ENCODE measurements at regions not wholly inside any gene's neighbourhood (a gene's known extent, or its start where the extent isn't known, plus 50 kb on each side); places are given as distances from the start of the nearest gene placed in this dataset.

DNA sequence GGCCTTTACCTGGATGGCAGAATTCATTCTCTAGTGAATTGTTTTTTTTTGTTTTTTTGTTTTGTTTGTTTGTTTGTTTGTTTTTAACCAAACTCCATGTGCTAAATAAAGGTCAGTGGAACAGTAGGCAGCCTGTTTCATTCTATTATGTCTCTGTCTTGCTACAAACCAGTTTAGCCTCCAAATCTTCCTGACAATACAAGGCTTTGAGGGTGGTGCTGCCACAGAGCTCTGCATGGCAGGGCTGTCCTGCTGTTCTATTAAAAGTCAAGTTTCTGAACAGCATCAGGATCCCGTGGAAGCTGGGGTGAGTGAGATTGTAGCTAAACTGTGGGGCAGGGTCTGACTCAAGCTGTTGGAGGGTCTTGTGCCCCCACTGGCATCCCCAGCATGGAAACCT lies 144.1 kb upstream of the MAST4 start:
- intact Hi-C loops (cut with DNase I), result no loop called here

DNA sequence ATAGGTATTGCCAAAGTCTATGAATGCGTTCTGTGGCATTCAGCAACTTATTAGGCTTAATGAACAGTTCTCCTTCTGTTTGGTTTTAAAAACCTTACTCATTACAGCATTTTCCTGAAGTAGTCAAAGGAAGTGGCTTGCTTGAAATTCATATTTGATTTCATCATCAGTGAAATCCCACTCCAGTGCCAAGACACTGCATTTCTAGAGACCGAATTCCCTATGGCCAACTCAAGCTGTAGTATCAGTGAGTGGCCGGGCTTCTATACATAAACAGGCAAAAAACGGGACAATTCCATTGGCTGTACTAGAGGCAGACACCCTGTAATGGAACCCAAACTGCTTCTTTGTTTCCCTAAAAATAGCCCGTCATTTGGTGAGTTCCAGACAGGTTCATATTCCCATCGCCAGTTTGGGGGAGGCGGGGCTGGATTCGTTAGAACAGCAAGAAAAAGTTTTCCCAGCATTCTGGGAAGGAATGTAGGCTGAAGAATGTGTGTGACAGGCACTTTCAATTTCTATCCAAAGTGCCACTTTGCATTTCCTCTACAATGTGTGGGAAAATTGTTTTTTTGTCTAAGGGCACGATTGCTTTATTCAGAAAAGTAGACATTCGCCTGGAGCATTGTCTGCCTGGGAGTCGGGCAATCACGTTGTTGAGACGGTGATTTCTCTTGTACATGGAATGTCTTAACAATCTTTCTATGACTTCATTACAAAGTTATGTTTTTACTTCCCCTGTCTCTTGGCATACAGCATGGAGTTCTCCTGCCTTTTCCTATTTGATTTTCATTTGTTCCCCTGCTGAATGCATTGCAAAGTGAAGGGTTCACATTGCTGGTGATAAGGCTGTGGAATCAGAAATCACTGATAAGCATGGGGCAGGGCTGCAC lies 141.8 kb upstream of the MAST4 start:
- Histone ChIP-seq H3K27me3 (no peaks in the 10 kb centered on the region), H3K4me1 (no peaks in the 10 kb centered on the region), H3K27ac (no peak overlapping the region), H3K36me3 (no peaks in the 10 kb centered on the region), H3K4me3 (no peak overlapping the region), H3K9me3 (no peaks in the 10 kb centered on the region)
- intact Hi-C loops (cut with DNase I), result no loop called here
- no peak for DNase-seq
- no peak for ATAC-seq
- 57% methylated on average over 13 of the region's 13 CpGs for WGBS (ENCODE audit: insufficient coverage, low coverage, low lambda C conversion rate, missing lambda C conversion rate)
- TF ChIP-seq, protein P1, sequence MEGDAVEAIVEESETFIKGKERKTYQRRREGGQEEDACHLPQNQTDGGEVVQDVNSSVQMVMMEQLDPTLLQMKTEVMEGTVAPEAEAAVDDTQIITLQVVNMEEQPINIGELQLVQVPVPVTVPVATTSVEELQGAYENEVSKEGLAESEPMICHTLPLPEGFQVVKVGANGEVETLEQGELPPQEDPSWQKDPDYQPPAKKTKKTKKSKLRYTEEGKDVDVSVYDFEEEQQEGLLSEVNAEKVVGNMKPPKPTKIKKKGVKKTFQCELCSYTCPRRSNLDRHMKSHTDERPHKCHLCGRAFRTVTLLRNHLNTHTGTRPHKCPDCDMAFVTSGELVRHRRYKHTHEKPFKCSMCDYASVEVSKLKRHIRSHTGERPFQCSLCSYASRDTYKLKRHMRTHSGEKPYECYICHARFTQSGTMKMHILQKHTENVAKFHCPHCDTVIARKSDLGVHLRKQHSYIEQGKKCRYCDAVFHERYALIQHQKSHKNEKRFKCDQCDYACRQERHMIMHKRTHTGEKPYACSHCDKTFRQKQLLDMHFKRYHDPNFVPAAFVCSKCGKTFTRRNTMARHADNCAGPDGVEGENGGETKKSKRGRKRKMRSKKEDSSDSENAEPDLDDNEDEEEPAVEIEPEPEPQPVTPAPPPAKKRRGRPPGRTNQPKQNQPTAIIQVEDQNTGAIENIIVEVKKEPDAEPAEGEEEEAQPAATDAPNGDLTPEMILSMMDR (IDR thresholded peaks at IDR 0.05), result no peak
- no peak for TF ChIP-seq POLR2A (IDR thresholded peaks at IDR 0.05)

More for the DNA sequence above, 144.1 kb upstream of the MAST4 start:
- Histone ChIP-seq H3K36me3 (no peaks in the 10 kb centered on the region), H3K27me3 (no peaks in the 10 kb centered on the region), H3K27ac (no peak overlapping the region), H3K4me3 (no peak overlapping the region), H3K9me3 (no peaks in the 10 kb centered on the region), H3K4me1 (no peaks in the 10 kb centered on the region)
- TF ChIP-seq POLR2A (IDR thresholded peaks at IDR 0.05), result no peak
- TF ChIP-seq, protein P1 (IDR thresholded peaks at IDR 0.05), result no peak
- DNase-seq (no peak), ATAC-seq (no peak)
- 63% methylated on average over 1 of the region's 1 CpG for WGBS (ENCODE audit: insufficient coverage, low coverage, low lambda C conversion rate, missing lambda C conversion rate)

DNA sequence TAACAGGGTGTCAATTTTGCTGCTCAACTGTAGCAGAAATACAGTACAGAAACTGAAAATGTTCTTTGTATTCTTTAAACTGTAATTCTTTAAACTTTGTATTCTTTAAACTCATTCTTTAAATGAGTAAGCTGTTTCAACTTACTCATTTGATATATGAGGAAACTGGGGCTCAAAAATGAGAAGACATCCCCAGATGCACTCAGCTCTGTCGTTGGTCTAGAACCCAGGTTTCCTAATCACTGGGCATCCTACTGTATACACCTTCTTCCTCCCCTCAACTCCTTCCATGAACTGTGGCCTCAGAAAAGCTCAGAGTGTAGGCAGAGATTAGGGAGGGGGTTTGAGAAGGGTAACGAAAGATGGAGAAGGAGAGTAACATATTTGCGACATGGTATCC lies 136.5 kb upstream of the MAST4 start:
- Histone ChIP-seq H3K4me1 (no peaks in the 10 kb centered on the region), H3K9me3 (no peaks in the 10 kb centered on the region), H3K36me3 (no peaks in the 10 kb centered on the region), H3K4me3 (no peak overlapping the region), H3K27ac (no peak overlapping the region), H3K27me3 (no peaks in the 10 kb centered on the region)
- no peak for ATAC-seq
- TF ChIP-seq, protein P1 (IDR thresholded peaks at IDR 0.05), result no peak
- no peak for TF ChIP-seq POLR2A (IDR thresholded peaks at IDR 0.05)
- no peak for DNase-seq
- 78% methylated on average over 3 of the region's 3 CpGs for WGBS (ENCODE audit: insufficient coverage, low coverage, low lambda C conversion rate, missing lambda C conversion rate)
- intact Hi-C loops (cut with DNase I), result no loop called here

DNA sequence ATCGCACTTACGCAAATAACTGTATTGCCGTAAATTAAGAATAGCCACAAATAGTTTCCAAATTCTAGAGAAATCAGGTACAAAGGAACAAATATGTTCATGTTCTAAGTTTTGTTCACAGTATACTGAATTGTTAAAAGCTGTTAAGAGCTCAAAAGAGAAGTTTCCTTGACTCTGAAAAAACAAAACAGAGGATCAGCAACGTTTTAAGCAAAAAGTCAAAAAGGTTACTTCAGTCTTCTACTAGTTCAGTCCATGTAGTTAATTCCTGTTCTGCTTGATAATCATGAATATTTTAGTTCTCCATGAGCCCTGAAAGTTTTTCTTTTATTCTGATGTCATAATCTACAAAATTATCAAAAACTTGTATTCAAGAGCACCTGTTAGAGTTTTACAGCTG lies 128.6 kb upstream of the MAST4 start:
- H3K4me1 ChIP-seq, result no peaks in the 10 kb centered on the region
- intact Hi-C loops (cut with DNase I), result no loop called here
- H3K27ac ChIP-seq, result no peak overlapping the region
- H3K27me3 ChIP-seq, result no peaks in the 10 kb centered on the region
- 75% methylated on average over 4 of the region's 4 CpGs for WGBS (ENCODE audit: insufficient coverage, low coverage, low lambda C conversion rate, missing lambda C conversion rate)
- DNase-seq (no peak), ATAC-seq (no peak)
- H3K9me3 ChIP-seq, result no peaks in the 10 kb centered on the region
- no peaks in the 10 kb centered on the region for H3K36me3 ChIP-seq
- no peak for TF ChIP-seq POLR2A (IDR thresholded peaks at IDR 0.05)
- no peak overlapping the region for H3K4me3 ChIP-seq

DNA sequence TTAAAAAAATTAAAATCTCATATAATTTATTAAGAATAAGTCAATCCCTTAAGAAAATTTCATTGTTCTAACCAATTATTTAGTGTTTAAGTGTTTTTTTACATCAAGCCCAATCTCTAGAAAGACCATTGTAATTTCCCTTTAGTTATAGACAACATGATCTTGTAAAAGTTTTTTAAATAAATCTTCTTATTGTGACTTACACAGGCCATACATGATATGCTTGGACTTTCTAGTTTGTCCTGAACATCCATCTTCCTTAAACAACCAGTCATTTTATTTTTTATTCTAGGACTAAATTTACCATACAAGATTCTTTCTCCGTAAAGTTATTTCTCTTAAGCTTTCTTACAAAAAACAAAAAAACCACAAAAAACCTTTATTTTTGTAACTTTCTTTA lies 126.5 kb upstream of the MAST4 start:
- ATAC-seq, result no peak

More for the DNA sequence above, 126.5 kb upstream of the MAST4 start:
- WGBS (ENCODE audit: insufficient coverage, low coverage, low lambda C conversion rate, missing lambda C conversion rate), result 90% methylated on average over 1 of the region's 1 CpG
- no peak overlapping the region for H3K27ac ChIP-seq
- no peak for DNase-seq
- no peaks in the 10 kb centered on the region for H3K36me3 ChIP-seq
- H3K9me3 ChIP-seq, result no peaks in the 10 kb centered on the region
- no peaks in the 10 kb centered on the region for H3K4me1 ChIP-seq
- H3K27me3 ChIP-seq, result no peaks in the 10 kb centered on the region
- intact Hi-C loops (cut with DNase I), result no loop called here
- no peak overlapping the region for H3K4me3 ChIP-seq
- TF ChIP-seq, protein P1 (IDR thresholded peaks at IDR 0.05), result no peak
- TF ChIP-seq POLR2A (IDR thresholded peaks at IDR 0.05), result no peak
